HG02763 (cell line): ENCODE measurements at regions not wholly inside any gene's neighbourhood (a gene's known extent, or its start where the extent isn't known, plus 50 kb on each side); places are given as distances from the start of the nearest gene placed in this dataset.
"Not testable (repeated sequence)": the region's sequence is repeated elsewhere in the genome, so short reads cannot be mapped to it uniquely, and the experiment has no call there.

Experiments used
- ATAC-seq: cut with Tn5 transposase; IDR thresholded peaks from one replicate; pipeline ENCODE4 v1.9.1; 2021; ENCODE audit warnings: mild to moderate bottlenecking, moderate library complexity; ENCODE audit not compliant: unreplicated experiment

DNA sequence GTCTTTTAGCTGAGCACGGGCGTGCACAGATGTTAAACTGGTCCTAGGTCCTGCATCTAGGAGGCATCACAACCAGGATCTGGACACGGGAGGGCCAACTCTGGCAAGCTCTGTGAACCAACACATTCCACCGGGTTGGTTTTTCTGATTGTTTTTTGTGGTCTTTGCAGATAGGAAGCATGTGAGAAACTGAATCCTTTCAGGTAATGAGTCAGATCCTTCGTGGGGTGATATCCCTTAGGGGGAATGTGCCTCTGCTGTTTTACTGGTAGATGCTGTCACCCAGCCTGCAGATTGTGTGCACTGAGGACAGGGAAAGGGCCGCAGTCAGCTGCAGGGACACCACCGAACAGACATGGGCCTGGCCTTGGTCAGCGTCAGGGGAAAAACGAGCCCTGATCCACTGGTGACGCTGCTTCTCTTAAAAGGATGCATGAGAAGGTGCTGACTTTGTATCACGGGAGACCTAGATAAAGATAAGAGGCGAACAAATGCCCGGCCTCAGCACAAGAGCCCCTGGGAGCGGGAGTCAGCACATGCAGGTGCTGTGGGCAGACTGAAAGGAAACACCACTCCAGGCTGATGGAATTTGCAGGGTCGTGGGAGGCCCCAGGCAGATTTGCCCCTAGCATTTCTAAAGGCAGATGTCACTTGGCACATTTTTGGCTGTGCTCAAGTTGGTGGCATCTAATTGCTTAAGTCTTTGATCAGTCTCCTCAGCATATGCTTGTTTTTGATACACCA is 51.1 kb downstream of the DOP1B start:
- no peak for ATAC-seq

DNA sequence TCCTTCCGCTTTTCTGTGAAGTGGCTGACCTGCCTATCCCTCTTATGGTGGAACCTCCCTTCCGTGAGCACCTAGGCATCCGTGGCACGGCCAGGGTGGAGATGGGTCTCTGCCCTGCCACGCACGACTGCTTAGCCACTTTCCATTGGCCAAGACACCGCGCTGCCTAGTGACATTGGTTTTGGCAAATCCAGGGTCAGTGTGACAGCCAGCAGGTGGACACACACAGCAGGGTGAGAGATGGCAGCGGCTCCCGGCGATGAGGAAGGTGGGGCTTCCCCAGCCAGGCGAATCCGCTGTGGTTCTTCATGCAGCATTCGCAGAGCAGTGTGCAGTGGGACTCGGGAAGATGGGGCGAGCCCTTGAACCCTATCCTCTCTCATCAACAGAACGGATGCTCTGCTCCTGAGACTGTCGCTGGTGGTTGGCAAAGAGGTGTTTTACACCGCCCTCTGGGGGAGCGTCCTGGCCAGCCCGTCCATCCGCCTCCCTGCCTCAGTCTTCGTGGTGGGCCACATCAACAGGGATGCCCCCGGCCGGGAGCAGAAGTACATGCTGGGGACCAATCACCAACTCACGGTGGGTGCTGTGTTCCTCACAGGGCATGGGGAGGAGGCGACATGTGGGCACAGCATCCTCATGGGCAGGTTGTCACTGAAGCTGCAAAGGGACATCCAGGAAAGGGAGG is 51.8 kb downstream of the DOP1B start:
- no peak for ATAC-seq

DNA sequence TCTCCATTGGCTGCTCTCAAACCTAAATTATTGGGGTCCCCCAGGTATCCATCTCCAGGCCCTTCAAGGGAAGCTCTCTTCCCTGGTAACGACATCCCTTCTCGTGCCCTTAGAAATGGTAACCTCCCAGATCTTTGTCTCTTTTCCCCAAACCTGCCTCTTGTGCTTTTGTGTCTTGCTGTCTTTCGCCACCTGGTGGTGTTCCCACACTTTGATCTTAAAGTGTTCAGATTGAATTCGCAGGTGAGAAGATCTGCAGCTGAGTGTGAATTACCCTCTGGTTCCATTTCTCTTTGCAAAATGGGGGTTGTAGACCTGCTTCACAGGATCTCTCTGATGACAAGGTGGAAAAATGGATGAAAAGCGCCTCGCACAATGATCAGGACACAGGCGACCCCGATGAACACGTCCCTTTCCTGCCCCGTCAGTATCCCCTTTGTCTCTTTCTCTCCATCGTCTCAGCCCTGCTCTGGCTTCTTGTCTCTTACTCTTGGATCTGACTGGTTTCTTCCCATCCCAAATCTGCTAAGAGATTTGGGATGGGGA is 53.1 kb downstream of the DOP1B start:
- ATAC-seq = no peak

DNA sequence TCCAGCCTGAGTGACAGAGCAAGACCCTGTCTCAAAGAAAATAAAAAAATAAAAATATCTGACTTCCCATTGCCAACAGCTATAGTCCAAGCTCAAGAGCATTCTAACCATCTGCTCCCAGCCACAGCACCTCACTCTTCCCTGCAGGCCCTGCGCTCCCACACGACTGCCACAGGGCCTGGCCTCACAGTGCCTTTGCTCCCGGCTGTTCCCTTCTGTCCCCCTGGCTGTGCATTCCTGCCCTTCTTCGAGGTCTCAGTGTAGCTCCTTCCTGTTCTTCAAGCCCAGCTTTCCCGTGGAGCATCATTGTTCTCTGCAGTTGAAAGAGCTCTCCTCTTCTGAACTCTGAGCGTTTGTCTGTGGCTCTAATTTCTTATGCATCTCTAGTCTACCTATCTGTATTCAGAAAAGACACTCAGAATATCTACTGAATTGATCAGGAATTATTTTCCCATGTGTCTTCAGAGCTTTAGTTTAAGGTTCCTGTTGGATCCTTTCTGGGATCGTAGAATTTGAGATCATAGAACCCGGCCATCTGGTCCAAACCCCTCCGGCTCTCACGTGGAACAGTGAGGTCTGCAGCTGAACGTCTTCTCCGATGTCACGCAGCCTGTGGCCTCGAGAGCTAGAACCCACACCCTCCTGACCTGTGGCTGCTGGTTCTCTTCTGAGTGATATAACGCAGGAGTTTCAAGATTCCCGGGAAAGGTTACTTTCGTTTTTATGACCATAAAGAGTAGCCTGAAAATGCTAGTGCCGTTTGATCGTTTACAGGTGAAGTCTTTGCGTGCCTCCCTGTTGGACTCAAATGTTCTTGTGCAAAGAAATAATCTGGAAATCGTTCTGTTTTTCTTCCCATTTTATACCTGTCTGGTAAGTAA is 54.4 kb downstream of the DOP1B start:
- no peak for ATAC-seq

DNA sequence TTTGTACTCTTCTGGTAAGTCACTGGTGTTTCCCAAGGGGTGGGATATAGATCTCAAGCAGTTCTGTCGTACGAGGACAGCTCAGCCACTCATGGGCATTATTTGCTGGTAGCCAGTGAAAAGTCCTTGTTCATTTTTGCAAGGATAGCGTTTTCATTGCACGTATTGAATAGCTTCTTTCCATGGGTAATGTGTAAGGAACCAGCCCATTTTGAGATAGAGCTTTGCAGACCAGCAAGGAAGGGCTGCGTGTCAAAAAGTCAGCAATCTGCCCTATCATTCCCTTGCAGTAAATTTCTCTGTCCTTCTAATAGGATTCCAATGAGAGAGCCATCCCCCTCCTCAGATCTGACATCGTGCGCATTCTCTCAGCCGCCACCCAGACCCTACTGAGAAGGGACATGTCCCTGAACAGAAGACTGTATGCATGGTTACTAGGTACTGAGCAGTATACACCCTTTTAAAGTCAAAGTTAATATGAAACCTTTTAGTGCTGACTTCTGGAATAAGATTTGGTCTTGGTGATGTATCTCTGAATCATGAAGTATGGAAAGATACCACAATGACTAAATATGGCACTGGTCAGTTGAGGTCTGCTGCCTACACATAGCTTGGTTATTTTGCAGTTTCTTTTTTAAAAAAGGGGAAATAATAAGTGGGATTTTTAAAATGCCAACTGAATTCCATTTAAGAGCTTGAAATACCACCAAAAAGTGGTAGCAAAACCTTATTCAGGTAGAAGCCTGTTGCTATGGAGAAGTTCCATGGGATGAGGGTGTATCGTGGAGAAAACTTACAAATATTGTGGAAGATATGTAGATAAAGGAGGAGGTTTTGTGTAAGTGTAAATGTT is 55.3 kb downstream of the DOP1B start:
- no peak for ATAC-seq

DNA sequence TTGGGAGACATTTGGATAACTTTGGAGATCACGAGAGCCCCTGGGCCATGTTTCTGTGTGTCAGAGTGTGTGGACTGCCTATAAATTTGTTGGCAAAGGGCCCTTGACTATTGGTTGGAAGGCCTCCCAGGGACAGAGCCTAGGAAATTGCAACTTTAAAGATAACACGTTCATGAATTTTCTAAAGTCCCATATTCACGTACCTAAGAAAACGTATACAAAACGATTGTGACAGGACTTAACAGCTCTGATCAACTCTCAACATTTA is 55.8 kb downstream of the DOP1B start:
- ATAC-seq = no peak

DNA sequence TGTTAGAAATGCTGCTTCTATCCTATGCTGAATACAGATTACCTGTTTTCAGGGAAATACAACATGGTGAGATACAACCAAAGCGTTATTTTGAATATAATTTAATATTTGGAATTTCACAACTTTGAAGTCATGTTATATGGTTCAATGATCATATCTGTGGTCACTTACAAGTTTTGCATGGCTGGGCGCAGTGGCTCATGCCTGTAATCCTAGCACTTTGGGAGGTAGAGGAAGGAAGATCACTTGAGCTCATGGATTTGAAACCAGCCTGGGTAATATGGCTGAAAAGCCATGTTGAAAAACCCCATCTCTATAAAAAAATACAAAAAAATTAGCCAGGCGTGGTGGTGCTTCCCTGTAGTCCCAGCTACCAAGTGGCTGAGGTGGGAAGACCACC is 57.9 kb downstream of the DOP1B start:
- no peak for ATAC-seq

DNA sequence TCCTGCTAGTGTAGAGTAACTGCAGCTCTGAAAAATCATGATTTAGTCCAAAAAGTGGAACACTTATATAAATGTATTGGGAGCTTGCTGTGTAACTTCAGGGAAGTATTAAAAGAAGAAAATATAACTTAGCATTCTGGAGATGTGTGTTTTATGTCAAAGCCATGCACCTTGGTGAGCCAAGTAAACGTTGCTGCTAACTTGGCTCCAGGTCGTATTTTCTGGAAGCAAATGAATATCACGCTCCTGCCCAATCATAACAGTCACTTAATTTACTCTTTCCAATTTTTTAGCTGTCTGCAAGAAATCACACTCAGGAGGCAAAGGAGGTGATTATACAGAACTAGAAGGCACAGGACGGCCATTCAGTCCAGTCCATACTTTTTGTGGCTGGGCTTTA is 61.1 kb downstream of the DOP1B start:
- no peak for ATAC-seq

DNA sequence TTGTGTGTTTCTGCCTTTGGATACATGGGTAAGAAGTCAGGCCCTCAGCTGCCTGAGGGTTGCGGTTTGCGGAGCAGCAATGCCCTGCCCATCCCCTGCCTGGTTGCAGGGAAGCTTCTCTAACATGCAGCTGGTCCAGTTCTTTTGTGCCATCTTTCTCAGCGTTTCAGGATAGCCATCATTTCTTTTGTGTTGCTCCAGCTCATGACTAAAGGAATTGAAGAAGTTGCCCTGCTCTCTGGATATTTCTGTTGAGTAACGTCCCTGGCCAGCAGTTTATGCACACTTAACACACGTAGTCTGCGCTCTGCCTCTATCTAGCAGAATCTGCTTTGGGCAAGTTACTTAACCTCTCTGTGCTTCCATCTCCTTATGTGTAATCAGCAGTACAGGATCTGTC is 62.1 kb downstream of the DOP1B start:
- ATAC-seq = no peak

DNA sequence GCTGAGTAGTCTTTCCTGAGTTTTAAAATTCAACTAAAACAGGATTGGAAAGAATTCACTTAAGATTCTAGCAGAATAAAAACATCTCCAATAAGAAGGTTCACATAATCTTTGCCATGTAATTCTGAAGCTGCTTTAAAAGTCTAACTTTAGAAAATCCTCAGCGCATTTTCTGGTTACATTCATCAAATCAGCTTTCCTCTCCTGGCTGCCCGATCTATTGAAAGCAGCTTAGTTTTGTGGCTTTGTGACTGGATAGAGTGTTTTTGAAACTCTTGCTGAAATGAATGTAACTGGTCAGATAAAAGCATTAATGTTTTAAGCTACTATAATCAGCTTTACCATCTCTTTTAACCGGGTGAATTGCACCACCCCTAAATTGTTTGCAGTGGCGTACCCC is 66.8 kb downstream of the DOP1B start:
- ATAC-seq = no peak

DNA sequence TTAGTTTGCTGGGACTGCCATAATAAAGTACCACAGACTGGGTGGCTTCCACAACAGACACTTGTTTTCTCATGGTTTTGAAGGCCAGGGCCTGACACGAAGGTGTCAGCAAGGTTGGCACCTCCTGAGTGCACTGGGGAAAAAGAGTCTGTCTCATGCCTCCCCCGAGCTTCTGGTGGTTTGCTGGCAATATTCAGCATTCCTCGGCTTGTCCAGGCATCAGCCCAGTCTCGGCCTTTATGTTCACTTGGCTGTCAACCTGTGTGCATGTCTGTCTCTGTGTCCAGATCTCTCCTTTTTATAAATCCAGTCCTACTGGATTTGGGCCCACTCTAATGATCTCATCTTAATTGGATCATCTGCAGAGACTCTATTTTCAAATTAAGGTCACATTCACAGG is 72.6 kb downstream of the DOP1B start:
- no peak for ATAC-seq

DNA sequence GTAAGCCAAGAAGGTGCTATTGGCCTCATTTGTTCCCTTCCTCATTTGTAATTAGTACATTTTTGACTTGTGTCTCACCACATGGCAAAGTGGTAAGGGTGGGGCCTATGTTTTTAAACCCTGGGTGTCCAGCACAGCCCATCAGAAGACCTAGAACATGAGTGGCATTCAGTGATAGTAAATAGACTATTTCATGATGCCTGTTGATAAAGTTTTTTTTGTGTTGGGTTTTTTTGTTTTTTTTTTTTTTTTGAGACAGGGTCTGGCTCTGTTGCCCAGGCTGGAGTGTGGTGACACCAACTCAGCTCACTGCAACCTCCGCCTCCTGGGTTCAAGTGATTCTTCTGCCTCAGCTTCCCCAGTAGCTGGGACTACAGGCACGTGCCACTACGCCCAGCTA is 74.8 kb downstream of the DOP1B start:
- not testable (repeated sequence) for ATAC-seq

DNA sequence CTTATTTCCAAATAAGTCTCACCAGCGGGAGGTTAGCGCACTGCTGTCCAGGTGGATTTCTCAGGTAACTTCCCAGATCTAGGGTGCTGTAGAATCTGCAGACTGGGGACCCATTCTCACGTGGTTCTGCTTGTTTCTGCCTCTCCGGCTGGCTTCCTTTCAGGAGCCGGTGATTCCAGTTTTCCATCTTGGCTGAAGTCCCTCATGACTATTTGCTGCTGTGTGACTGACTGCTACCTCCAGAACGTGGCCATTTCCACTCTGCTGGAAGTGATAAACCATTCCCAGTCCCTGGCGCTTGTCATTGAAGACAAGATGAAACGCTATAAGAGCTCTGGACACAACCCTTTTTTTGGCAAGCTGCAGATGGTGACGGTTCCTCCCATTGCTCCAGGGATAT is 76.0 kb downstream of the DOP1B start:
- ATAC-seq = no peak

DNA sequence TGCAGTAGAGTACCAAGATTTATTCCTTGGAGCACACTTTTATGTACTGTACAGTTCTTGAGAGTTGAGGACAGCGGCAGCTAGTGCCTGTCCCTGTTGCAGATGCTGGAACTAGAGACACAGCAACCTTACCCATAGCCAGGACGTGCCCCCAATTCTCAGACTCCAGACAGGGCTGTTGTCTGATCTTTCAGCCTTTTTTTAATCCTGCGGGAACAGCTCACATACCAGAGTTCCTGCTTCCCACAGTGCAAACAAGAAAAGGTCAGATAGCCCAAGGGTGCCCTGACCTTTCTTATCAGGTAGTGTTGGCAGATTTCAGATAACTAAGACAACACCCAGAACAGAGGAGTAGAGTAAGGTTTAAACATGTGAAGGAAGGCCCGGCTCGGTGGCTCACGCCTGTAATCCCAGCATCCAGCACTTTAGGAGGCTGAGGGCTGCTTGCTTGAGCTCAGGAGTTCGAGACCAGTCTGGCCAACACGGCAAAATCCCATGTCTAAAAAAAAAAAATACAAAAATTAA is 78.5 kb downstream of the DOP1B start:
- no peak for ATAC-seq

DNA sequence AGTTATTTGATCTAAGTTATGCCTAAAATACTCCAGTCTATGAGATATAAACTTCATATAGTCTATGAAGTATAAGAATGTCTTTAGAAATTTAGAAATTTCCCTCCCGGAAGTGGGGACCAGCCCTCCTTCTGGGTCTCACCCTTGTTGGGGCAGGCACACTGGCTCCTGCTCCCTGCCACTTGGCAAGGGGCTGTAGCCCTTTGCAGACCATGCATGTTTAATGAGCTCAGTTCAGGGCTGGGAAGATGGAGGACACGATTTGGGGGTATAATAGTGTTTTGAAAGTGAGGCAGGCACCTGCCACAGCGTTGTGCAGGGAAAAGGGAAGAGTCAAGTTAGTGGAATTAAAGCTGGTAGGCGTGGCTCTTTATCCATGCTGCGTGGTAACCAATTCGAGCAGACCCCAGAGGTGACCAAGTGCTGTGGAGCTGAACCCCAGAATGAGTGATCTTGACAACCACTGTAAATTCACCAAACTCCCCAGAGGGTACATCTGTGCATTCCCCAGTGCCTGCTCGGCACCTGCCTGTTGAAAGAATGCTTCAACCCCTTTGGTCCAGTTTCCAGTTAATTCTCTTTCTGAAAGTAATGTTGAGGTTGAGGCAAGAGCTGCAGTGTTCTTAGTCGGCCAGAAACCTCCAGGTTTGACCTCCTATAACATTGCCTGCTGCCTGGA is 79.6 kb downstream of the DOP1B start:
- ATAC-seq = no peak

DNA sequence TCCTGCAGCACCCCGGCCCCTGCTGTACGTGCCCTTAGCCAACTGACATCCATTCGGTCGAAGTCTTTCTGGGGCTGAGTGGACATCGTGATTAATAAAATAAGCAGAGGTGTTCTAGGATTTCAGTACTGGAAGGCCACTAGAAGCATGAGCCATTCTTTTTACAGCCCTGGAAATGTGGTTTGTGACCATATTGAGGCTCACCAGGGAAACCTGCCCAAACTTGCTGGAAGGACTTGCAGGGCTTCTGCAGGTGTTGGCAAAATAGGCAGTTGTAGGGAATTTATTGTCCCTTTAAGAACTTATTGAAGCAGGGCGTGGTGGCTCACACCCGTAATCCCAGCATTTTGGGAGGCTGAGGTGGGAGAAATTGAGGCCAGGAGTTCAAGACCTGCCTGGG is 80.8 kb downstream of the DOP1B start:
- ATAC-seq = no peak

DNA sequence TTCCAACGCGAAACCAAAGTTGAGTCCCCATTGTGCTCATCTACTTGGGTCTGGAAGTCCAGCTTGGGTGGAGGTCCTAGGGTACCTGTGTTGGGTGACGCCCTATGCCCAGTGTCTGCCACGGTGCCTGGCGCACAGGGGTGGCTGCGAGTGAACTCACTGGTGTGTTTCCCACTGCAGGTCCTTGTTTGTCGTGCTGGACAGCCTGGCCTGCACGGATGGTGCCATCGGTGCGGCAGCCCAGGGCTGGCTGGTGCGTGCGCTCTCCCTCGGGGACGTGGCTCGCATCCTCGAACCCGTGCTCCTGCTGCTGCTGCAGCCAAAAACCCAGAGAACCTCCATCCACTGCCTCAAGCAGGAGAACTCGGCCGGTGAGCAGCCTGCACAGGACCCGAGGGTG is 80.4 kb upstream of the MORC3 start:
- no peak for ATAC-seq

DNA sequence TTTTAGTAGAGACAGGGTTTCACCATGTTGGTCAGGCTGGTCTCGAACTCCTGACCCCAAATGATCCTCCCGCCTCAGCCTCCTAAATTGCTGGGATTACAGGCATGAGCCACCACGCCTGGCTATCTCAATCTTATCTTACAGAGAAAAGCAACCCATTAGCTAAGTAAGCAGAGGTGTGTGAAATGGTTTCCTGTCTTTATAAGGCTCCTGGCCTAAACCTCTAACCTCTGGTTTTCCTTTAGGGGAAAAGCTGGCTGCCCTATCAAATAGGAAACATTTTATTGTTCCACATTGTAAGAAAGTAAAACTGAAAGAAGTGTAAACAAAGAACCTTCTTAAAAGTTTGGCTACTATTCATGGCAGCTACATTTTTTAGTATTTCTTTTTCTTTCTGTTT is 78.3 kb upstream of the MORC3 start:
- ATAC-seq = no peak

DNA sequence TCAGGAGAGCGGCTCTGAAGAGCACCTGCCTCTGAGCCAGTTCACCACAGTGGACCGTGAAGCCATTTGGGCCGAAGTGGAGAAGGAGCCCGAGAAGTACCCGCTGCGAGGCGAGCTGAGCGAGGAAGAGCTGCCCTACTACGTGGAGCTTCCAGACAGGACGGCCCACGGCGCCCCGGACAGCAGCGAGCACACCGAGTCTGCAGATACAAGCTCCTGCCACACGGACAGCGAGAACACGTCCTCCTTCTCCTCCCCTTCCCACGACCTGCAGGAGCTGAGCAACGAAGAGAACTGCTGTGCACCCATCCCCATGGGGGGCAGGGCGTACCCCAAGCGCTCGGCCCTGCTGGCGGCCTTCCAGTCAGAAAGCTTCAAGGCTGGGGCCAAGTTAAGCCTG is 74.9 kb upstream of the MORC3 start:
- ATAC-seq = no peak

DNA sequence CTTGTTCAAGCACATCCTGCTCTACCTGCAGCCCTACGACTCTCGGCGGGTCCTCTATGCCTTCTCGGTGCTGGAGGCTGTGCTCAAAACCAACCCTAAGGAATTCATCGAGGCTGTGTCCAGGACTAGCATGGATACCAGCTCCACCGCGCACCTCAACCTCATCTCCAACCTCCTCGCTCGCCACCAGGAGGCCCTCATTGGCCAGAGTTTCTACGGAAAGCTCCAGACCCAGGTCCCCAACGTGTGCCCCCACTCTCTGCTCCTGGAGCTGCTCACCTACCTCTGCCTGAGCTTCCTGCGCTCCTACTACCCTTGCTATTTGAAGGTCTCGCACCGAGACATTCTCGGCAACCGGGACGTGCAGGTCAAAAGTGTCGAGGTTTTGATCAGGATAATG is 74.3 kb upstream of the MORC3 start:
- no peak for ATAC-seq
